ENCODE measurements at regions not wholly inside any gene's neighbourhood (a gene's known extent, or its start where the extent isn't known, plus 50 kb on each side); places are given as distances from the start of the nearest gene placed in this dataset.

GRCh38 chr17:77394540-77395295 lies 253.9 kb downstream of the SEC14L1 start:
- Histone ChIP-seq H3K9me3 (no peaks in the 10 kb centered on the region), H3K4me1 (ENCODE audit: insufficient read depth) (peaks cover 38% of the 10 kb centered on the region)

GRCh38 chr17:77395501-77396048 lies 254.8 kb downstream of the SEC14L1 start:
- TF ChIP-seq, protein P1, sequence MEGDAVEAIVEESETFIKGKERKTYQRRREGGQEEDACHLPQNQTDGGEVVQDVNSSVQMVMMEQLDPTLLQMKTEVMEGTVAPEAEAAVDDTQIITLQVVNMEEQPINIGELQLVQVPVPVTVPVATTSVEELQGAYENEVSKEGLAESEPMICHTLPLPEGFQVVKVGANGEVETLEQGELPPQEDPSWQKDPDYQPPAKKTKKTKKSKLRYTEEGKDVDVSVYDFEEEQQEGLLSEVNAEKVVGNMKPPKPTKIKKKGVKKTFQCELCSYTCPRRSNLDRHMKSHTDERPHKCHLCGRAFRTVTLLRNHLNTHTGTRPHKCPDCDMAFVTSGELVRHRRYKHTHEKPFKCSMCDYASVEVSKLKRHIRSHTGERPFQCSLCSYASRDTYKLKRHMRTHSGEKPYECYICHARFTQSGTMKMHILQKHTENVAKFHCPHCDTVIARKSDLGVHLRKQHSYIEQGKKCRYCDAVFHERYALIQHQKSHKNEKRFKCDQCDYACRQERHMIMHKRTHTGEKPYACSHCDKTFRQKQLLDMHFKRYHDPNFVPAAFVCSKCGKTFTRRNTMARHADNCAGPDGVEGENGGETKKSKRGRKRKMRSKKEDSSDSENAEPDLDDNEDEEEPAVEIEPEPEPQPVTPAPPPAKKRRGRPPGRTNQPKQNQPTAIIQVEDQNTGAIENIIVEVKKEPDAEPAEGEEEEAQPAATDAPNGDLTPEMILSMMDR (IDR thresholded peaks at IDR 0.05) = no peak
- TF ChIP-seq POLR2A (IDR thresholded peaks at IDR 0.05) (no peak), EP300 (IDR thresholded peaks at IDR 0.05) (no peak)
- Histone ChIP-seq H3K4me3 (no peak overlapping the region), H3K36me3 (no peaks in the 10 kb centered on the region), H3K4me1 (ENCODE audit: insufficient read depth) (peaks cover 36% of the 10 kb centered on the region), H3K9me3 (no peaks in the 10 kb centered on the region), H3K27me3 (no peaks in the 10 kb centered on the region), H3K27ac (no peak overlapping the region)
- 80 to 88% (median 87%) methylated on average over 14 of the region's 14 CpGs for WGBS, 3 donors
- no peak for DNase-seq
- intact Hi-C loops (cut with DNase I) = no loop called here

More at GRCh38 chr17:77394540-77395295, 253.9 kb downstream of the SEC14L1 start:
- TF ChIP-seq, protein P1 (IDR thresholded peaks at IDR 0.05) = no peak
- TF ChIP-seq POLR2A (IDR thresholded peaks at IDR 0.05) (no peak), EP300 (IDR thresholded peaks at IDR 0.05) (no peak)
- WGBS, 3 donors = 69 to 80% (median 79%) methylated on average over 15 of the region's 15 CpGs
- H3K4me3 ChIP-seq = no peak overlapping the region
- no peak overlapping the region for H3K27ac ChIP-seq
- intact Hi-C loops (cut with DNase I) = no loop called here
- no peaks in the 10 kb centered on the region for H3K36me3 ChIP-seq
- DNase-seq = no peak
- no peaks in the 10 kb centered on the region for H3K27me3 ChIP-seq

DNA sequence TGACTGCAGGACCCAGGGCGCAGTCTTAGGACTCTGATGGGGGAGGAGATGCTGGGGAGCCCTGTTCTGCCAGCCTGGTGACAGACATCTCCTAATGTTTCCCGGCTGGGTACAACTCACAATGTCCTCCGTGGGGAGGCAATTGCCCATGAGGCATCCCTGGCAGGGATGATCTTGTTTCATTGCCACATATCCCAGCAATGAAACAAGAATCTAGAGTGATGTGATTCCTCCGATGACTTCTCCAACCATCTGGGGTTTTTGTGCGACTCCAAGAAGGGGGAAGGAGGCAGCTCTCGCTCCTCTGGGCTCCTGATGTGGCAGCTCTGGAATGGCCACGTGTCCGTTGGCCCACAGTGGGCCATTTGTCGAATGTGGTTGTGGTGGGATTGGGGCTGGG lies 255.8 kb downstream of the SEC14L1 start:
- no peaks in the 10 kb centered on the region for H3K9me3 ChIP-seq
- no peak for DNase-seq
- H3K4me1 ChIP-seq (ENCODE audit: insufficient read depth) = peaks cover 31% of the 10 kb centered on the region
- no peaks in the 10 kb centered on the region for H3K36me3 ChIP-seq
- H3K4me3 ChIP-seq = no peak overlapping the region
- intact Hi-C loops (cut with DNase I) = no loop called here
- H3K27me3 ChIP-seq = no peaks in the 10 kb centered on the region
- WGBS, 3 donors = 87 to 89% (median 87%) methylated on average over 8 to 9 of the region's 9 CpGs
- no peak overlapping the region for H3K27ac ChIP-seq
- TF ChIP-seq, protein P1 (IDR thresholded peaks at IDR 0.05) = no peak
- no peak for TF ChIP-seq EP300 (IDR thresholded peaks at IDR 0.05)
- no peak for TF ChIP-seq POLR2A (IDR thresholded peaks at IDR 0.05)

GRCh38 chr17:77398274-77398673 lies 257.5 kb downstream of the SEC14L1 start:
- no peak for DNase-seq
- intact Hi-C loops (cut with DNase I) = no loop called here
- no peak for TF ChIP-seq POLR2A (IDR thresholded peaks at IDR 0.05)
- TF ChIP-seq, protein P1 (IDR thresholded peaks at IDR 0.05) = no peak
- TF ChIP-seq EP300 (IDR thresholded peaks at IDR 0.05) = no peak
- Histone ChIP-seq H3K9me3 (no peaks in the 10 kb centered on the region), H3K27me3 (no peaks in the 10 kb centered on the region), H3K4me3 (no peak overlapping the region), H3K4me1 (ENCODE audit: insufficient read depth) (peaks cover 15% of the 10 kb centered on the region), H3K36me3 (no peaks in the 10 kb centered on the region), H3K27ac (no peak overlapping the region)
- WGBS, 3 donors = 81 to 85% (median 83%) methylated on average over 11 of the region's 11 CpGs
